Activated T-helper 1 cell treated with anti-CD3 and anti-CD28 coated beads, Interleukin-12 subunit alpha, Interleukin-12 subunit beta, Interleukin-2, Interleukin-4 antibody, amounts not matched to agents 30 ng/mL and 10 ng/mL and 1 ng/mL, durations not matched to agents 14 hours and 24 hours and 36 hours (primary cell): ENCODE measurements at regions not wholly inside any gene's neighbourhood (a gene's known extent, or its start where the extent isn't known, plus 50 kb on each side); places are given as distances from the start of the nearest gene placed in this dataset.

Experiments used
- DNase-seq: peaks from one replicate; pipeline ENCODE4 v3.0.0; 2021; ENCODE audit warnings: low spot score
- H3K27ac Mint-ChIP-seq: one replicate; pipeline ENCODE4 v1.8.0; 2021; ENCODE audit warnings: mild to moderate bottlenecking, mixed read lengths
- H3K27me3 Mint-ChIP-seq: one replicate; pipeline ENCODE4 v1.8.0; 2022; ENCODE audit warnings: mild to moderate bottlenecking, moderate library complexity, mixed read lengths; ENCODE audit not compliant: insufficient read depth
- H3K36me3 Mint-ChIP-seq: one replicate; pipeline ENCODE4 v1.8.0; 2021; ENCODE audit warnings: low read depth, mixed read lengths
- H3K4me1 Mint-ChIP-seq: one replicate; pipeline ENCODE4 v1.8.0; 2021; ENCODE audit warnings: low read depth, mixed read lengths
- H3K4me3 Mint-ChIP-seq: one replicate; pipeline ENCODE4 v1.8.0; 2021; ENCODE audit warnings: mild to moderate bottlenecking, moderate library complexity, mixed read lengths
- H3K9me3 Mint-ChIP-seq: one replicate; pipeline ENCODE4 v1.8.0; 2021; ENCODE audit warnings: mixed read lengths
- intact Hi-C: fragments of 100-400 bp; cut with micrococcal nuclease; formaldehyde crosslinking; loops from one replicate; pipeline ENCODE4 v1.15.1; 2024

- Mint-ChIP-seq H3K36me3 (no peaks in the 10 kb centered on the region), H3K4me1 (no peaks in the 10 kb centered on the region), H3K4me3 (no peak overlapping the region), H3K27me3 (no peaks in the 10 kb centered on the region), H3K27ac (no peak overlapping the region), H3K9me3 (no peaks in the 10 kb centered on the region)
- intact Hi-C loops: no loop called here
- DNase-seq: no peak
These were observed 1092.6 kb downstream of the TECRL start for GRCh38 chr4:63316633-63317032.

GRCh38 chr4:63315651-63316050, 1093.6 kb downstream of the TECRL start:
- DNase-seq: no peak
- H3K27ac Mint-ChIP-seq: no peak overlapping the region
- H3K36me3 Mint-ChIP-seq: no peaks in the 10 kb centered on the region
- H3K27me3 Mint-ChIP-seq: no peaks in the 10 kb centered on the region
- no peak overlapping the region for H3K4me3 Mint-ChIP-seq
- no peaks in the 10 kb centered on the region for H3K4me1 Mint-ChIP-seq
- intact Hi-C loops: no loop called here
- H3K9me3 Mint-ChIP-seq: no peaks in the 10 kb centered on the region

GRCh38 chr4:63308697-63309096, 1100.6 kb downstream of the TECRL start:
- Mint-ChIP-seq H3K36me3 (no peaks in the 10 kb centered on the region), H3K4me3 (no peak overlapping the region), H3K27ac (no peak overlapping the region), H3K27me3 (no peaks in the 10 kb centered on the region), H3K4me1 (no peaks in the 10 kb centered on the region), H3K9me3 (peaks cover 3% of the 10 kb centered on the region)
- intact Hi-C loops: no loop called here
- DNase-seq: no peak

GRCh38 chr4:63302792-63303191, 1106.5 kb downstream of the TECRL start:
- H3K4me3 Mint-ChIP-seq: no peak overlapping the region
- intact Hi-C loops: no loop called here
- DNase-seq: no peak
- no peaks in the 10 kb centered on the region for H3K36me3 Mint-ChIP-seq
- no peak overlapping the region for H3K27ac Mint-ChIP-seq
- no peaks in the 10 kb centered on the region for H3K27me3 Mint-ChIP-seq
- peaks cover 6% of the 10 kb centered on the region for H3K9me3 Mint-ChIP-seq
- no peaks in the 10 kb centered on the region for H3K4me1 Mint-ChIP-seq

GRCh38 chr4:63302078-63302477, 1107.2 kb downstream of the TECRL start:
- Mint-ChIP-seq H3K4me3 (no peak overlapping the region), H3K27me3 (no peaks in the 10 kb centered on the region), H3K36me3 (no peaks in the 10 kb centered on the region), H3K9me3 (peaks cover 6% of the 10 kb centered on the region), H3K27ac (no peak overlapping the region), H3K4me1 (no peaks in the 10 kb centered on the region)
- intact Hi-C loops: no loop called here
- no peak for DNase-seq

GRCh38 chr4:63296773-63297172, 1112.5 kb downstream of the TECRL start:
- Mint-ChIP-seq H3K27ac (no peak overlapping the region), H3K4me1 (no peaks in the 10 kb centered on the region), H3K9me3 (peaks cover 3% of the 10 kb centered on the region), H3K4me3 (no peak overlapping the region), H3K36me3 (no peaks in the 10 kb centered on the region), H3K27me3 (no peaks in the 10 kb centered on the region)
- DNase-seq: no peak
- intact Hi-C loops: no loop called here

- DNase-seq: no peak
- Mint-ChIP-seq H3K27ac (no peak overlapping the region), H3K4me3 (no peak overlapping the region), H3K27me3 (no peaks in the 10 kb centered on the region), H3K4me1 (no peaks in the 10 kb centered on the region), H3K36me3 (no peaks in the 10 kb centered on the region), H3K9me3 (peaks cover 8% of the 10 kb centered on the region)
- intact Hi-C loops: no loop called here
These were observed 1133.8 kb downstream of the TECRL start for GRCh38 chr4:63275491-63275890.

GRCh38 chr4:63269156-63269555, 1140.1 kb downstream of the TECRL start:
- Mint-ChIP-seq H3K27me3 (no peaks in the 10 kb centered on the region), H3K27ac (no peak overlapping the region), H3K9me3 (peaks cover 6% of the 10 kb centered on the region), H3K4me1 (no peaks in the 10 kb centered on the region), H3K4me3 (no peak overlapping the region), H3K36me3 (no peaks in the 10 kb centered on the region)
- intact Hi-C loops: no loop called here
- DNase-seq: no peak

- Mint-ChIP-seq H3K27ac (no peak overlapping the region), H3K4me1 (no peaks in the 10 kb centered on the region), H3K4me3 (no peak overlapping the region), H3K9me3 (peaks cover 4% of the 10 kb centered on the region), H3K36me3 (no peaks in the 10 kb centered on the region), H3K27me3 (no peaks in the 10 kb centered on the region)
- intact Hi-C loops: no loop called here
- DNase-seq: no peak
These were observed 1175.6 kb downstream of the TECRL start for GRCh38 chr4:63233671-63234070.

GRCh38 chr4:63232058-63232457, 1177.2 kb downstream of the TECRL start:
- no peaks in the 10 kb centered on the region for H3K36me3 Mint-ChIP-seq
- intact Hi-C loops: no loop called here
- DNase-seq: no peak
- H3K27me3 Mint-ChIP-seq: no peaks in the 10 kb centered on the region
- H3K27ac Mint-ChIP-seq: no peak overlapping the region
- H3K4me3 Mint-ChIP-seq: no peak overlapping the region
- H3K9me3 Mint-ChIP-seq: peaks cover 4% of the 10 kb centered on the region
- H3K4me1 Mint-ChIP-seq: no peaks in the 10 kb centered on the region

GRCh38 chr4:63226229-63226628, 1183.0 kb downstream of the TECRL start:
- Mint-ChIP-seq H3K36me3 (no peaks in the 10 kb centered on the region), H3K9me3 (peaks cover 17% of the 10 kb centered on the region), H3K4me1 (no peaks in the 10 kb centered on the region), H3K27me3 (no peaks in the 10 kb centered on the region), H3K4me3 (no peak overlapping the region), H3K27ac (no peak overlapping the region)
- intact Hi-C loops: no loop called here
- DNase-seq: no peak

- no peak overlapping the region for H3K27ac Mint-ChIP-seq
- no peak overlapping the region for H3K4me3 Mint-ChIP-seq
- no peaks in the 10 kb centered on the region for H3K27me3 Mint-ChIP-seq
- H3K9me3 Mint-ChIP-seq: peaks cover 27% of the 10 kb centered on the region
- DNase-seq: no peak
- no peaks in the 10 kb centered on the region for H3K36me3 Mint-ChIP-seq
- H3K4me1 Mint-ChIP-seq: no peaks in the 10 kb centered on the region
- intact Hi-C loops: no loop called here
These were observed 1186.8 kb downstream of the TECRL start for GRCh38 chr4:63222466-63222865.

GRCh38 chr4:63221477-63221876, 1187.8 kb downstream of the TECRL start:
- H3K36me3 Mint-ChIP-seq: no peaks in the 10 kb centered on the region
- no peak overlapping the region for H3K27ac Mint-ChIP-seq
- no peak for DNase-seq
- H3K4me3 Mint-ChIP-seq: no peak overlapping the region
- intact Hi-C loops: no loop called here
- peaks cover 29% of the 10 kb centered on the region for H3K9me3 Mint-ChIP-seq
- no peaks in the 10 kb centered on the region for H3K4me1 Mint-ChIP-seq
- no peaks in the 10 kb centered on the region for H3K27me3 Mint-ChIP-seq

GRCh38 chr4:63218856-63219255, 1190.4 kb downstream of the TECRL start:
- Mint-ChIP-seq H3K27ac (no peak overlapping the region), H3K4me3 (no peak overlapping the region)

More at GRCh38 chr4:63218856-63219255, 1190.4 kb downstream of the TECRL start:
- H3K36me3 Mint-ChIP-seq: no peaks in the 10 kb centered on the region
- H3K27me3 Mint-ChIP-seq: no peaks in the 10 kb centered on the region
- H3K4me1 Mint-ChIP-seq: no peaks in the 10 kb centered on the region
- H3K9me3 Mint-ChIP-seq: peaks cover 26% of the 10 kb centered on the region
- DNase-seq: no peak
- intact Hi-C loops: no loop called here
